ENCODE measurements at regions not wholly inside any gene's neighbourhood (a gene's known extent, or its start where the extent isn't known, plus 50 kb on each side); places are given as distances from the start of the nearest gene placed in this dataset.

DNA sequence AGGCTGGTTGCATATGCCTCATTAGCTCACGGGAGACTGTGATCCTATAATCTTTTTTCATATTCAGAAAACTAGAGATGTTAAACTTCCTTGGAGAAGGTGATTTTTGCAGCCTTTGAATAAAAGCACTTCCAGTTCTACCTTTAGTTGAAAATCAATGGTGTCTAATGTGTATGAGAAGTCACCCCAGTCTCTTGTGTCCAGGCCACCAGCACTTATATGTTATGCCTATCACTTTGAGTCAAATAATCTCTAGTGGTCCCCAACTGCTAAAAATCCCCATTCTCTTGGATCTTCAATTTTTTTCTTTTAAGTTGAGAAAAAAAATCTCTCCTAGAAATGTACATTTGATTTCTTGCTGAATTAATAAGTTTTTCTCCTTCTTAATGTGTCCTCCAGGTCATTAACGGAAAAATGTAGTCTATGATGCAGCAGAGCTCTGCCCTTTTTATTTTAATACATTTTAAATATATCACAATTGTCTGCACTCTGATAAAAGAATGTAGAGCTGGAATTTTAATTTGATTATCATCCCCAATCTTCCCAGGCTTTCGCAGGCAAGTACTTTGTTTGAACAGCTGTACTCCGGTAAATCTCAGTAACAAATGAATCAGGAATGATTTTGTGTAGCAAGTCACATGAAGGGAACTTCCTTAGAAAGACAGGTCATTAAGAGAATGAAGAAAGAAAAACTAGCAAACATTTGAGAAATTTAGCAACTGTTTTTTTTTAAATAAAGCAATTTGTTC, 147.0 kb downstream of the SOX4 start:
- TF ChIP-seq GATA2 (IDR thresholded peaks at IDR 0.05; ENCODE audit: low read depth, low read length) = no peak
- TF ChIP-seq GATA3 (IDR thresholded peaks at IDR 0.05; ENCODE audit: low read depth, low read length) = no peak
